Esophagus muscularis mucosa (tissue), 3 donors: ENCODE measurements at regions not wholly inside any gene's neighbourhood (a gene's known extent, or its start where the extent isn't known, plus 50 kb on each side); places are given as distances from the start of the nearest gene placed in this dataset.

Experiments
- POLR2A ChIP-seq: fragments of 450-650 bp; IDR thresholded peaks from one replicate; pipeline ENCODE4 v1.6.1; 2017; ENCODE audit warnings: antibody characterized with exemption, moderate library complexity, mild to moderate bottlenecking, low read depth
- POLR2AphosphoS5 ChIP-seq, 2 donors: sonication (generic); formaldehyde crosslinking; IDR thresholded peaks; one replicate each; pipeline ENCODE4 v1.6.1; 2017; ENCODE audit warnings: antibody characterized with exemption in 2 of 2
- TF ChIP-seq, protein P1 (sequence below), 3 experiments: fragments of 200-600 bp in 2 of 3; fragments of 450-650 bp in 1 of 3; sonication (generic) in 2 of 3; IDR thresholded peaks; one replicate each; pipeline ENCODE4 v1.5.1; 2017 to 2019; ENCODE audit warnings: antibody characterized with exemption in 3 of 3, mild to moderate bottlenecking in 2 of 3, moderate library complexity in 1 of 3

DNA sequence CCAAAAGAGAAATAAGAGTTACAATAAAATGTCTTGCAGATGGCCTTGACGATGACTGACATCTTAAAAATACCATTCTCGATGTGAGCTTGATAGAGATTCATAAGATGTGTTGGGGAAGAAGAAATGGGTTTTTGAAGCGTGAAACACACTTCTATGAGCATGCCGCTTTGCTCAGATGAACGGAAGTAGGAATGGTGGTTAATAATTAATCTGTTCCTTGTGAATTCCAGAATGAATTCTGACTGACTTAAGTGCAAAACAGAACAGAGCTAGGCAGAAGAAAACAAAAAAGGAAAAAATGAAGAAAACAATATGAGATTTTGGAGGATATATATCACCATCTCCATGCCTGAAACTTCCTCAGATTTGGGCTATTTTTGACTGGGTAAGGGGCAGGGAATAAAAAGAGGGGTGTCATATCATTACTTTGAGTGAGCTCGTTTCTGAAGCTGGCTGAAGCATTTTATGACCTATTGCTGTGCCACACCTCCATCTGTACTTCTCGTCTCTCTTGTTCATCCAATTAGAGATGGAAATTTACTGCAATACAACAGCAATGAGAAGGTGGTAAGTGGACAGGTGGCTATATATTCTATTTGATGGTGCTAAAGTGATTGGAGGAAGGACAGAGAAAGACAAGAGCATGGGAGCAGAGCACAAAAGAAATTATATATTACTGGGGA lies 1152.0 kb upstream of the CDH8 start:
- TF ChIP-seq, protein P1, sequence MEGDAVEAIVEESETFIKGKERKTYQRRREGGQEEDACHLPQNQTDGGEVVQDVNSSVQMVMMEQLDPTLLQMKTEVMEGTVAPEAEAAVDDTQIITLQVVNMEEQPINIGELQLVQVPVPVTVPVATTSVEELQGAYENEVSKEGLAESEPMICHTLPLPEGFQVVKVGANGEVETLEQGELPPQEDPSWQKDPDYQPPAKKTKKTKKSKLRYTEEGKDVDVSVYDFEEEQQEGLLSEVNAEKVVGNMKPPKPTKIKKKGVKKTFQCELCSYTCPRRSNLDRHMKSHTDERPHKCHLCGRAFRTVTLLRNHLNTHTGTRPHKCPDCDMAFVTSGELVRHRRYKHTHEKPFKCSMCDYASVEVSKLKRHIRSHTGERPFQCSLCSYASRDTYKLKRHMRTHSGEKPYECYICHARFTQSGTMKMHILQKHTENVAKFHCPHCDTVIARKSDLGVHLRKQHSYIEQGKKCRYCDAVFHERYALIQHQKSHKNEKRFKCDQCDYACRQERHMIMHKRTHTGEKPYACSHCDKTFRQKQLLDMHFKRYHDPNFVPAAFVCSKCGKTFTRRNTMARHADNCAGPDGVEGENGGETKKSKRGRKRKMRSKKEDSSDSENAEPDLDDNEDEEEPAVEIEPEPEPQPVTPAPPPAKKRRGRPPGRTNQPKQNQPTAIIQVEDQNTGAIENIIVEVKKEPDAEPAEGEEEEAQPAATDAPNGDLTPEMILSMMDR (IDR thresholded peaks at IDR 0.05), result no peak
- TF ChIP-seq POLR2AphosphoS5 (IDR thresholded peaks at IDR 0.05), result no peak
- no peak for TF ChIP-seq POLR2A
